NCI-H345 (cell line): ENCODE measurements at regions not wholly inside any gene's neighbourhood (a gene's known extent, or its start where the extent isn't known, plus 50 kb on each side); places are given as distances from the start of the nearest gene placed in this dataset.

Experiments
- DNase-seq: peaks from one replicate; lab custom pipeline; 2025; lab: John Stamatoyannopoulos, UW

GRCh38 chr4:138689593-138689992 is 326.0 kb upstream of the NOCT start:
- DNase-seq, result no peak

GRCh38 chr4:138689187-138689586 is 326.4 kb upstream of the NOCT start:
- DNase-seq, result no peak

GRCh38 chr4:138688408-138689085 is 327.0 kb upstream of the NOCT start:
- DNase-seq, result no peak

GRCh38 chr4:138686106-138686835 is 329.3 kb upstream of the NOCT start:
- no peak for DNase-seq

GRCh38 chr4:138685316-138685715 is 330.3 kb upstream of the NOCT start:
- no peak for DNase-seq

GRCh38 chr4:138680989-138681604 is 334.5 kb upstream of the NOCT start:
- DNase-seq, result peak; percentile 71

GRCh38 chr4:138680256-138680655 is 335.3 kb upstream of the NOCT start:
- no peak for DNase-seq

- no peak for DNase-seq
Observed at GRCh38 chr4:138678985-138679746, 336.4 kb upstream of the NOCT start.

- no peak for DNase-seq
Observed at GRCh38 chr4:138677748-138678147, 337.8 kb upstream of the NOCT start.

- DNase-seq, result no peak
Observed at GRCh38 chr4:138677212-138677611, 338.4 kb upstream of the NOCT start.

- no peak for DNase-seq
Observed at GRCh38 chr4:138675685-138676084, 339.9 kb upstream of the NOCT start.

GRCh38 chr4:138674209-138674608 is 341.4 kb upstream of the NOCT start:
- DNase-seq, result no peak

GRCh38 chr4:138673053-138673452 is 342.5 kb upstream of the NOCT start:
- no peak for DNase-seq

- no peak for DNase-seq
Observed at GRCh38 chr4:138672393-138672976, 343.1 kb upstream of the NOCT start.

GRCh38 chr4:138671606-138672084 is 343.9 kb upstream of the NOCT start:
- no peak for DNase-seq

GRCh38 chr4:138671106-138671505 is 344.5 kb upstream of the NOCT start:
- DNase-seq, result no peak

GRCh38 chr4:138670681-138671080 is 344.9 kb upstream of the NOCT start:
- no peak for DNase-seq

- no peak for DNase-seq
Observed at GRCh38 chr4:138669479-138670315, 345.9 kb upstream of the NOCT start.

GRCh38 chr4:138668309-138668708 is 347.3 kb upstream of the NOCT start:
- no peak for DNase-seq

GRCh38 chr4:138666366-138666765 is 349.2 kb upstream of the NOCT start:
- DNase-seq, result no peak

GRCh38 chr4:138665851-138666250 is 349.7 kb upstream of the NOCT start:
- DNase-seq, result no peak
